ENCODE measurements at regions not wholly inside any gene's neighbourhood (a gene's known extent, or its start where the extent isn't known, plus 50 kb on each side); places are given as distances from the start of the nearest gene placed in this dataset.
A peak's percentile ranks its signal among the peaks of the same experiment; 100 is the strongest.

- no peak overlapping the region for H3K4me3 ChIP-seq
Measured at GRCh38 chr6:165747963-165748362, 84.9 kb upstream of the PDE10A start.

GRCh38 chr6:165746331-165746730 lies 83.3 kb upstream of the PDE10A start:
- H3K4me3 ChIP-seq, result no peak overlapping the region
- H3K27ac ChIP-seq, result no peak overlapping the region

More at GRCh38 chr6:165747963-165748362, 84.9 kb upstream of the PDE10A start:
- no peak overlapping the region for H3K27ac ChIP-seq

- H3K27ac ChIP-seq, result no peak overlapping the region
- no peak overlapping the region for H3K4me3 ChIP-seq
Measured at GRCh38 chr6:165745492-165745891, 82.5 kb upstream of the PDE10A start.

- no peak overlapping the region for H3K4me3 ChIP-seq
- H3K27ac ChIP-seq, result peak overlapping the region in 1 of 21 experiments; percentile 57
Measured at GRCh38 chr6:165744555-165745228, 81.7 kb upstream of the PDE10A start.

- H3K4me3 ChIP-seq, result no peak overlapping the region
Measured at GRCh38 chr6:165743366-165743898, 80.4 kb upstream of the PDE10A start.

GRCh38 chr6:165742047-165742446 lies 79.0 kb upstream of the PDE10A start:
- H3K4me3 ChIP-seq, result no peak overlapping the region
- no peak overlapping the region for H3K27ac ChIP-seq

More at GRCh38 chr6:165743366-165743898, 80.4 kb upstream of the PDE10A start:
- H3K27ac ChIP-seq, result no peak overlapping the region

GRCh38 chr6:165737396-165737795 lies 74.4 kb upstream of the PDE10A start:
- no peak overlapping the region for H3K27ac ChIP-seq
- H3K4me3 ChIP-seq, result no peak overlapping the region

- no peak overlapping the region for H3K27ac ChIP-seq
Measured at GRCh38 chr6:165735065-165735464, 72.0 kb upstream of the PDE10A start.

GRCh38 chr6:165733489-165733791 lies 70.4 kb upstream of the PDE10A start:
- Histone ChIP-seq H3K4me3 (no peak overlapping the region), H3K27ac (no peak overlapping the region)

More at GRCh38 chr6:165735065-165735464, 72.0 kb upstream of the PDE10A start:
- no peak overlapping the region for H3K4me3 ChIP-seq

GRCh38 chr6:165732696-165733488 lies 69.9 kb upstream of the PDE10A start:
- Histone ChIP-seq H3K4me3 (no peak overlapping the region), H3K27ac (no peak overlapping the region)

- H3K27ac ChIP-seq, result no peak overlapping the region
- H3K4me3 ChIP-seq, result no peak overlapping the region
Measured at GRCh38 chr6:165729307-165729936, 66.4 kb upstream of the PDE10A start.

GRCh38 chr6:165728216-165728615 lies 65.2 kb upstream of the PDE10A start:
- H3K27ac ChIP-seq, result no peak overlapping the region
- H3K4me3 ChIP-seq, result no peak overlapping the region

GRCh38 chr6:165726965-165727381 lies 63.9 kb upstream of the PDE10A start:
- Histone ChIP-seq H3K4me3 (no peak overlapping the region), H3K27ac (no peak overlapping the region)

GRCh38 chr6:165726290-165726875 lies 63.3 kb upstream of the PDE10A start:
- no peak overlapping the region for H3K27ac ChIP-seq
- H3K4me3 ChIP-seq, result no peak overlapping the region

- no peak overlapping the region for H3K27ac ChIP-seq
Measured at GRCh38 chr6:165725201-165725600, 62.2 kb upstream of the PDE10A start.

GRCh38 chr6:165723326-165723725 lies 60.3 kb upstream of the PDE10A start:
- H3K4me3 ChIP-seq, result no peak overlapping the region

More at GRCh38 chr6:165725201-165725600, 62.2 kb upstream of the PDE10A start:
- H3K4me3 ChIP-seq, result no peak overlapping the region

GRCh38 chr6:165722022-165722421 lies 59.0 kb upstream of the PDE10A start:
- Histone ChIP-seq H3K4me3 (no peak overlapping the region), H3K27ac (no peak overlapping the region)

More at GRCh38 chr6:165723326-165723725, 60.3 kb upstream of the PDE10A start:
- H3K27ac ChIP-seq, result no peak overlapping the region

GRCh38 chr6:165721356-165721755 lies 58.3 kb upstream of the PDE10A start:
- no peak overlapping the region for H3K27ac ChIP-seq
- no peak overlapping the region for H3K4me3 ChIP-seq

- Histone ChIP-seq H3K27ac (no peak overlapping the region), H3K4me3 (no peak overlapping the region)
Measured at GRCh38 chr6:165718491-165718891, 55.5 kb upstream of the PDE10A start.
